ENCODE measurements at regions not wholly inside any gene's neighbourhood (a gene's known extent, or its start where the extent isn't known, plus 50 kb on each side); places are given as distances from the start of the nearest gene placed in this dataset.

DNA sequence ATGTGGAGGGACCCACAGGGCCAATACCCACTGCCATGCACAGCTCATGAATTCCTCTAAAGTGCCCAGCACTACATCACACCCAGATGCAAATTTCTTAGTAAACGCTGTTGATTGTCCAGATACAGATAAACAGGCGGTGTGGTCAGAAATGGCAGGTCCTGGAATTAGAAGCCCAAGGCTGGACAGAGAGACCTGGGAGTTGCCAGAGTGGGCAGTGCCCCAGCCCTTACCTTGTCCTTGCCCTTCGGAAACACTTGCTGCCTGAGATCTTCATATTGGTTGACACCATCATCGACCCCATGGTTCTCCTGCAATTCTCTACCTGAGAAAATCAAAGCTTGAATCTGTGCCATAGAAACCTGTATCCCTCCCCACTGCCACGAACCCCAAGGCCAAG, 149.3 kb upstream of the ETV3 start:
- H3K36me3 ChIP-seq (ENCODE audit: insufficient read depth, low read length), result no peaks in the 10 kb centered on the region
- H3K79me2 ChIP-seq (ENCODE audit: insufficient read depth, low read length), result no peaks in the 10 kb centered on the region
- peaks cover 6% of the 10 kb centered on the region for H3K4me1 ChIP-seq (ENCODE audit: insufficient read depth, low read length, poor library complexity, severe bottlenecking)
- H3K9me3 ChIP-seq (ENCODE audit: insufficient read depth, low read depth, low read length), result no peaks in the 10 kb centered on the region
- H4K20me1 ChIP-seq (ENCODE audit: insufficient read depth, low read length, poor library complexity, severe bottlenecking), result no peaks in the 10 kb centered on the region
- TF ChIP-seq, protein P1, sequence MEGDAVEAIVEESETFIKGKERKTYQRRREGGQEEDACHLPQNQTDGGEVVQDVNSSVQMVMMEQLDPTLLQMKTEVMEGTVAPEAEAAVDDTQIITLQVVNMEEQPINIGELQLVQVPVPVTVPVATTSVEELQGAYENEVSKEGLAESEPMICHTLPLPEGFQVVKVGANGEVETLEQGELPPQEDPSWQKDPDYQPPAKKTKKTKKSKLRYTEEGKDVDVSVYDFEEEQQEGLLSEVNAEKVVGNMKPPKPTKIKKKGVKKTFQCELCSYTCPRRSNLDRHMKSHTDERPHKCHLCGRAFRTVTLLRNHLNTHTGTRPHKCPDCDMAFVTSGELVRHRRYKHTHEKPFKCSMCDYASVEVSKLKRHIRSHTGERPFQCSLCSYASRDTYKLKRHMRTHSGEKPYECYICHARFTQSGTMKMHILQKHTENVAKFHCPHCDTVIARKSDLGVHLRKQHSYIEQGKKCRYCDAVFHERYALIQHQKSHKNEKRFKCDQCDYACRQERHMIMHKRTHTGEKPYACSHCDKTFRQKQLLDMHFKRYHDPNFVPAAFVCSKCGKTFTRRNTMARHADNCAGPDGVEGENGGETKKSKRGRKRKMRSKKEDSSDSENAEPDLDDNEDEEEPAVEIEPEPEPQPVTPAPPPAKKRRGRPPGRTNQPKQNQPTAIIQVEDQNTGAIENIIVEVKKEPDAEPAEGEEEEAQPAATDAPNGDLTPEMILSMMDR (conservative IDR thresholded peaks at IDR 0.05; ENCODE audit: low read length), result no peak
- no peak for TF ChIP-seq EZH2phosphoT487 (IDR thresholded peaks at IDR 0.05; ENCODE audit: borderline replicate concordance)
- peaks cover 6% of the 10 kb centered on the region for H3K27me3 ChIP-seq (ENCODE audit: insufficient read depth, low read length, poor library complexity, severe bottlenecking)
- H3F3A ChIP-seq (ENCODE audit: low read depth), result no peaks in the 10 kb centered on the region
- H2AFZ ChIP-seq (ENCODE audit: low read length), result no peak overlapping the region
- H3K4me2 ChIP-seq (ENCODE audit: low read depth, low read length, poor library complexity, severe bottlenecking), result no peak overlapping the region
- no peaks in the 10 kb centered on the region for H3K9me2 ChIP-seq (replicated peaks; ENCODE audit: low read depth, low read length)
- H3K9ac ChIP-seq (ENCODE audit: low read depth, low read length, poor library complexity, severe bottlenecking), result no peak overlapping the region
- H3K4me3 ChIP-seq (ENCODE audit: low read length, poor library complexity, severe bottlenecking), result no peak overlapping the region

DNA sequence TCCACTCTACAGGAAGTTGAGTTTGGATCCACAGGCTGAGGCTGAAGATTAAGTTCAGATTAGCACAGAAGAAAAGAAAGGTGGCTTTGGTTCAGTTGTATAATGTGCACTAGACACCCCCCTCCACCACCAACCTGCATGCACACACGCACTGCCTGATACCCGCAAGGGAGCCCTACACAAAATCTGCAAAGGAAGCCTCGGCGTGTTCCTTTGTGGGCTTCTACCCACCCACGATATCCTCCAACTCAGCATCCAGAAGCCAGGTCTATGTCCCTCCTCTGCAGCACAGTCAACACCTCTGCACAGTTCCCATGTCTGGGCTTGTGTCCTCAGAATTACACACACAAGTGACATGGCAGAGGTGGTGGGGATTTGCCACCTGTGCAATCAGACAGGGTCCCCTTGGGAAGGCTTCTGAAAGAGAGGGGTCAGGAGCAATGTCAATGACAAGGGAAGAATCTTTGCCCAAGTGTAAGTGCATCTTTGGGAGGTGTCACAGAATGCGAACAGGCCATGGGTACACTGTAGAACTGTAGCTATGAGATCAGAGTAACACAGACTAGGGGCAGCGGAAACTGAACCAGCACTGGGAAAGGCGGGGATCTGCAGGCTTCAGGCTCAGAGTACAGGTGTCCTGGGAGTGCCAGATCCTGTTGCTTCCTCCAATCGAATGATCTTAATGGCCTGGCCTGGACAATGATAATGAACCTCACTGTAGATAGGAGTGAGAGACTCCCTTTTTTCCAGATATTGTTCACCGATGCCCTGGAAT, 148.6 kb upstream of the ETV3 start:
- no peaks in the 10 kb centered on the region for H3K79me2 ChIP-seq (ENCODE audit: insufficient read depth, low read length)
- H3F3A ChIP-seq (ENCODE audit: low read depth), result no peaks in the 10 kb centered on the region
- H3K4me1 ChIP-seq (ENCODE audit: insufficient read depth, low read length, poor library complexity, severe bottlenecking), result peaks cover 2% of the 10 kb centered on the region
- no peak overlapping the region for H2AFZ ChIP-seq (ENCODE audit: low read length)
- no peaks in the 10 kb centered on the region for H4K20me1 ChIP-seq (ENCODE audit: insufficient read depth, low read length, poor library complexity, severe bottlenecking)
- H3K4me3 ChIP-seq (ENCODE audit: low read length, poor library complexity, severe bottlenecking), result no peak overlapping the region
- no peaks in the 10 kb centered on the region for H3K9me2 ChIP-seq (replicated peaks; ENCODE audit: low read depth, low read length)
- no peak for TF ChIP-seq EZH2phosphoT487 (IDR thresholded peaks at IDR 0.05; ENCODE audit: borderline replicate concordance)
- TF ChIP-seq, protein P1 (conservative IDR thresholded peaks at IDR 0.05; ENCODE audit: low read length), result no peak
- H3K36me3 ChIP-seq (ENCODE audit: insufficient read depth, low read length), result no peaks in the 10 kb centered on the region
- H3K9ac ChIP-seq (ENCODE audit: low read depth, low read length, poor library complexity, severe bottlenecking), result no peak overlapping the region
- peaks cover 6% of the 10 kb centered on the region for H3K27me3 ChIP-seq (ENCODE audit: insufficient read depth, low read length, poor library complexity, severe bottlenecking)
- H3K9me3 ChIP-seq (ENCODE audit: insufficient read depth, low read depth, low read length), result no peaks in the 10 kb centered on the region
- no peak overlapping the region for H3K4me2 ChIP-seq (ENCODE audit: low read depth, low read length, poor library complexity, severe bottlenecking)

DNA sequence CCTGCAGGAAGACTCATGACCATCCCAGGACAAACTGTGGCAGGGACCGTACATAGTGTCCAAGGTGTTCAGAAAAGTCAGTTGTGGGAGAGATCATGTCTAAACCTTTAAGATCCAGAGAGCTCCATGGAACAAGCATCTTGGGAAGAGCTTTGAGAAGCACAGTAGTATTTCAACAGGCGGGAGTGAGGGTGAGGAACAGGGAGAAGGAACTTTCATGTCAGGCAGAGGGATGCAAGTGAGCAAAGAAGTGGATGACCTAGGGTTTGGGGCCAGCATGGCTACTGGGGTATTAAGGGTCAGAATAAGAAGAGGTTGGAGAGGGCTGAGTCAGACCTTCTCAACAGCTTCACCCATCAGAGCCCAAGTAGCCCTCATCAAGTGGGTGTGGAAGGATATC, 147.9 kb upstream of the ETV3 start:
- no peak for TF ChIP-seq EZH2phosphoT487 (IDR thresholded peaks at IDR 0.05; ENCODE audit: borderline replicate concordance)
- TF ChIP-seq, protein P1 (conservative IDR thresholded peaks at IDR 0.05; ENCODE audit: low read length), result no peak
- Histone ChIP-seq H3K4me1 (ENCODE audit: insufficient read depth, low read length, poor library complexity, severe bottlenecking) (no peaks in the 10 kb centered on the region), H3K9me2 (replicated peaks; ENCODE audit: low read depth, low read length) (no peaks in the 10 kb centered on the region), H3K79me2 (ENCODE audit: insufficient read depth, low read length) (no peaks in the 10 kb centered on the region), H3K36me3 (ENCODE audit: insufficient read depth, low read length) (no peaks in the 10 kb centered on the region), H3K9me3 (ENCODE audit: insufficient read depth, low read depth, low read length) (no peaks in the 10 kb centered on the region), H3F3A (ENCODE audit: low read depth) (no peaks in the 10 kb centered on the region), H3K27me3 (ENCODE audit: insufficient read depth, low read length, poor library complexity, severe bottlenecking) (peaks cover 6% of the 10 kb centered on the region), H3K4me2 (ENCODE audit: low read depth, low read length, poor library complexity, severe bottlenecking) (no peak overlapping the region), H4K20me1 (ENCODE audit: insufficient read depth, low read length, poor library complexity, severe bottlenecking) (no peaks in the 10 kb centered on the region), H2AFZ (ENCODE audit: low read length) (no peak overlapping the region), H3K9ac (ENCODE audit: low read depth, low read length, poor library complexity, severe bottlenecking) (no peak overlapping the region), H3K4me3 (ENCODE audit: low read length, poor library complexity, severe bottlenecking) (no peak overlapping the region)

All from Loucy (cell line).